ENCODE measurements at regions not wholly inside any gene's neighbourhood (a gene's known extent, or its start where the extent isn't known, plus 50 kb on each side); places are given as distances from the start of the nearest gene placed in this dataset.
"Not testable (repeated sequence)": the region's sequence is repeated elsewhere in the genome, so short reads cannot be mapped to it uniquely, and the experiment has no call there.

GRCh38 chr13:78540058-78540457 lies 63.3 kb downstream of the POU4F1 start:
- in situ Hi-C loops (cut with HindIII; ENCODE audit: low pct_ligation_motif_present, low pct_unique_long_range_greater_than_20kb, low sequenced_read_pairs): no loop called here
- peak; percentile 48 for DNase-seq

GRCh38 chr13:78526044-78526443 lies 77.3 kb downstream of the POU4F1 start:
- in situ Hi-C loops (cut with HindIII; ENCODE audit: low pct_ligation_motif_present, low pct_unique_long_range_greater_than_20kb, low sequenced_read_pairs); DNase-seq: not testable (repeated sequence)

GRCh38 chr13:78524936-78525335 lies 78.4 kb downstream of the POU4F1 start:
- in situ Hi-C loops (cut with HindIII; ENCODE audit: low pct_ligation_motif_present, low pct_unique_long_range_greater_than_20kb, low sequenced_read_pairs): no loop called here
- DNase-seq: no peak

- in situ Hi-C loops (cut with HindIII; ENCODE audit: low pct_ligation_motif_present, low pct_unique_long_range_greater_than_20kb, low sequenced_read_pairs): no loop called here
- DNase-seq: no peak
These were observed 82.3 kb downstream of the POU4F1 start for GRCh38 chr13:78521091-78521490.

GRCh38 chr13:78520425-78520824 lies 82.9 kb downstream of the POU4F1 start:
- in situ Hi-C loops (cut with HindIII; ENCODE audit: low pct_ligation_motif_present, low pct_unique_long_range_greater_than_20kb, low sequenced_read_pairs): no loop called here

GRCh38 chr13:78518482-78518881 lies 84.9 kb downstream of the POU4F1 start:
- in situ Hi-C loops (cut with HindIII; ENCODE audit: low pct_ligation_motif_present, low pct_unique_long_range_greater_than_20kb, low sequenced_read_pairs); DNase-seq: not testable (repeated sequence)

More at GRCh38 chr13:78520425-78520824, 82.9 kb downstream of the POU4F1 start:
- no peak for DNase-seq

- no peak for DNase-seq
- in situ Hi-C loops (cut with HindIII; ENCODE audit: low pct_ligation_motif_present, low pct_unique_long_range_greater_than_20kb, low sequenced_read_pairs): no loop called here
These were observed 103.5 kb downstream of the POU4F1 start for GRCh38 chr13:78499802-78500201.

GRCh38 chr13:78497702-78498355 lies 105.5 kb downstream of the POU4F1 start:
- DNase-seq: no peak
- in situ Hi-C loops (cut with HindIII; ENCODE audit: low pct_ligation_motif_present, low pct_unique_long_range_greater_than_20kb, low sequenced_read_pairs): no loop called here

GRCh38 chr13:78491978-78492377 lies 111.4 kb downstream of the POU4F1 start:
- DNase-seq: no peak
- in situ Hi-C loops (cut with HindIII; ENCODE audit: low pct_ligation_motif_present, low pct_unique_long_range_greater_than_20kb, low sequenced_read_pairs): no loop called here

GRCh38 chr13:78490225-78490624 lies 113.1 kb downstream of the POU4F1 start:
- DNase-seq; in situ Hi-C loops (cut with HindIII; ENCODE audit: low pct_ligation_motif_present, low pct_unique_long_range_greater_than_20kb, low sequenced_read_pairs): not testable (repeated sequence)

- in situ Hi-C loops (cut with HindIII; ENCODE audit: low pct_ligation_motif_present, low pct_unique_long_range_greater_than_20kb, low sequenced_read_pairs): no loop called here
- DNase-seq: no peak
These were observed 115.6 kb downstream of the POU4F1 start for GRCh38 chr13:78487707-78488106.

GRCh38 chr13:78485803-78486202 lies 117.5 kb downstream of the POU4F1 start:
- DNase-seq: no peak
- in situ Hi-C loops (cut with HindIII; ENCODE audit: low pct_ligation_motif_present, low pct_unique_long_range_greater_than_20kb, low sequenced_read_pairs): no loop called here

GRCh38 chr13:78478183-78478582 lies 125.2 kb downstream of the POU4F1 start:
- in situ Hi-C loops (cut with HindIII; ENCODE audit: low pct_ligation_motif_present, low pct_unique_long_range_greater_than_20kb, low sequenced_read_pairs): no loop called here
- no peak for DNase-seq

GRCh38 chr13:78476910-78477309 lies 126.4 kb downstream of the POU4F1 start:
- in situ Hi-C loops (cut with HindIII; ENCODE audit: low pct_ligation_motif_present, low pct_unique_long_range_greater_than_20kb, low sequenced_read_pairs): no loop called here
- no peak for DNase-seq

GRCh38 chr13:78468621-78469020 lies 134.7 kb downstream of the POU4F1 start:
- DNase-seq: no peak
- in situ Hi-C loops (cut with HindIII; ENCODE audit: low pct_ligation_motif_present, low pct_unique_long_range_greater_than_20kb, low sequenced_read_pairs): no loop called here

GRCh38 chr13:78465250-78465649 lies 138.1 kb downstream of the POU4F1 start:
- DNase-seq: no peak
- in situ Hi-C loops (cut with HindIII; ENCODE audit: low pct_ligation_motif_present, low pct_unique_long_range_greater_than_20kb, low sequenced_read_pairs): no loop called here

- in situ Hi-C loops (cut with HindIII; ENCODE audit: low pct_ligation_motif_present, low pct_unique_long_range_greater_than_20kb, low sequenced_read_pairs): no loop called here
- no peak for DNase-seq
These were observed 143.2 kb downstream of the POU4F1 start for GRCh38 chr13:78460176-78460575.

- no peak for DNase-seq
- in situ Hi-C loops (cut with HindIII; ENCODE audit: low pct_ligation_motif_present, low pct_unique_long_range_greater_than_20kb, low sequenced_read_pairs): no loop called here
These were observed 159.5 kb downstream of the POU4F1 start for GRCh38 chr13:78443839-78444238.

GRCh38 chr13:78437781-78438180 lies 165.6 kb downstream of the POU4F1 start:
- in situ Hi-C loops (cut with HindIII; ENCODE audit: low pct_ligation_motif_present, low pct_unique_long_range_greater_than_20kb, low sequenced_read_pairs): no loop called here
- no peak for DNase-seq

- DNase-seq: no peak
- in situ Hi-C loops (cut with HindIII; ENCODE audit: low pct_ligation_motif_present, low pct_unique_long_range_greater_than_20kb, low sequenced_read_pairs): no loop called here
These were observed 167.0 kb downstream of the POU4F1 start for GRCh38 chr13:78436311-78436710.

GRCh38 chr13:78431328-78431727 lies 172.0 kb downstream of the POU4F1 start:
- in situ Hi-C loops (cut with HindIII; ENCODE audit: low pct_ligation_motif_present, low pct_unique_long_range_greater_than_20kb, low sequenced_read_pairs): no loop called here
- no peak for DNase-seq
